ENCODE measurements at regions not wholly inside any gene's neighbourhood (a gene's known extent, or its start where the extent isn't known, plus 50 kb on each side); places are given as distances from the start of the nearest gene placed in this dataset.

DNA sequence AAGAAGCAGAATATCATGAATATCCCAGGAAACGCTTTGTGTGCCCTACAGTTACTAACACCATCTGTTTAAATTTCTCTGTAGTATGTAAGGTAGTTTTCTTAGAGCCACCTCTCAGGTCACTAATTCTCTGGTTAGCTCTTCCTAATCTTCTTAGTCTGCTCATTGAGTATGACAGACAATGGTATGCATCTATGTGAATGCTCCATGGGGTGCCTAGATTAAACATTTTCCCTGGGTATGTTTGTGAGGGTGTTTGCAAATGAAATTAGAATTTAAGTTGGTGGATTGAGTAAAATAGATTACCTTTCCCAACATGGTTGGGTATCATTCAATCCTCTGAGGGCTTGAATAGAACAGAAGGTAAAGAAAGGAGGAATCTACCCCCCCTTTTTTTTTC, 233.0 kb downstream of the PCDH18 start:
- TF ChIP-seq, protein P1, sequence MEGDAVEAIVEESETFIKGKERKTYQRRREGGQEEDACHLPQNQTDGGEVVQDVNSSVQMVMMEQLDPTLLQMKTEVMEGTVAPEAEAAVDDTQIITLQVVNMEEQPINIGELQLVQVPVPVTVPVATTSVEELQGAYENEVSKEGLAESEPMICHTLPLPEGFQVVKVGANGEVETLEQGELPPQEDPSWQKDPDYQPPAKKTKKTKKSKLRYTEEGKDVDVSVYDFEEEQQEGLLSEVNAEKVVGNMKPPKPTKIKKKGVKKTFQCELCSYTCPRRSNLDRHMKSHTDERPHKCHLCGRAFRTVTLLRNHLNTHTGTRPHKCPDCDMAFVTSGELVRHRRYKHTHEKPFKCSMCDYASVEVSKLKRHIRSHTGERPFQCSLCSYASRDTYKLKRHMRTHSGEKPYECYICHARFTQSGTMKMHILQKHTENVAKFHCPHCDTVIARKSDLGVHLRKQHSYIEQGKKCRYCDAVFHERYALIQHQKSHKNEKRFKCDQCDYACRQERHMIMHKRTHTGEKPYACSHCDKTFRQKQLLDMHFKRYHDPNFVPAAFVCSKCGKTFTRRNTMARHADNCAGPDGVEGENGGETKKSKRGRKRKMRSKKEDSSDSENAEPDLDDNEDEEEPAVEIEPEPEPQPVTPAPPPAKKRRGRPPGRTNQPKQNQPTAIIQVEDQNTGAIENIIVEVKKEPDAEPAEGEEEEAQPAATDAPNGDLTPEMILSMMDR (IDR thresholded peaks at IDR 0.05) = no peak
- no peak for TF ChIP-seq EZH2 (IDR thresholded peaks at IDR 0.05)
- no peak for TF ChIP-seq EZH2phosphoT487 (IDR thresholded peaks at IDR 0.05)
